Brain microvascular endothelial cell (primary cell): ENCODE measurements at regions not wholly inside any gene's neighbourhood (a gene's known extent, or its start where the extent isn't known, plus 50 kb on each side); places are given as distances from the start of the nearest gene placed in this dataset.

ENCODE experiments used
- DNase-seq: peaks from one replicate; pipeline ENCODE4 v3.0.0-alpha.2; 2020
- H3K27ac ChIP-seq: fragments of 250-450 bp; sonication (Bioruptor Pico); 2 replicates; pipeline ENCODE4 v1.5.1; 2020; ENCODE audit warnings: mild to moderate bottlenecking, moderate library complexity
- H3K27me3 ChIP-seq: fragments of 250-450 bp; sonication (Bioruptor Pico); replicated peaks from 2 replicates; pipeline ENCODE4 v1.5.1; 2020; ENCODE audit warnings: mild to moderate bottlenecking
- H3K36me3 ChIP-seq: fragments of 250-450 bp; sonication (Bioruptor Pico); replicated peaks from 2 replicates; pipeline ENCODE4 v1.5.1; 2020; ENCODE audit warnings: mild to moderate bottlenecking
- H3K4me3 ChIP-seq: 2 replicates; pipeline ENCODE4 v1.5.1; 2011; ENCODE audit warnings: low read depth, mild to moderate bottlenecking, control low read depth, low read length, moderate library complexity
- in situ Hi-C: cut with HindIII; loops from 2 replicates; pipeline ENCODE4 v1.10.0; 2017; ENCODE audit warnings: low sequenced_read_pairs, low pct_ligation_motif_present
- TF ChIP-seq, protein P1 (sequence below): IDR thresholded peaks from 2 replicates; pipeline ENCODE4 v1.5.1; 2011; ENCODE audit warnings: low read depth, mild to moderate bottlenecking, moderate library complexity, low read length, control low read depth, inconsistent platforms; ENCODE audit errors: missing control alignments

GRCh38 chr10:107362306-107362705 lies 197.8 kb upstream of the SORCS1 start:
- Histone ChIP-seq H3K36me3 (no peaks in the 10 kb centered on the region), H3K27ac (no peak overlapping the region), H3K4me3 (no peak overlapping the region), H3K27me3 (no peaks in the 10 kb centered on the region)
- TF ChIP-seq, protein P1, sequence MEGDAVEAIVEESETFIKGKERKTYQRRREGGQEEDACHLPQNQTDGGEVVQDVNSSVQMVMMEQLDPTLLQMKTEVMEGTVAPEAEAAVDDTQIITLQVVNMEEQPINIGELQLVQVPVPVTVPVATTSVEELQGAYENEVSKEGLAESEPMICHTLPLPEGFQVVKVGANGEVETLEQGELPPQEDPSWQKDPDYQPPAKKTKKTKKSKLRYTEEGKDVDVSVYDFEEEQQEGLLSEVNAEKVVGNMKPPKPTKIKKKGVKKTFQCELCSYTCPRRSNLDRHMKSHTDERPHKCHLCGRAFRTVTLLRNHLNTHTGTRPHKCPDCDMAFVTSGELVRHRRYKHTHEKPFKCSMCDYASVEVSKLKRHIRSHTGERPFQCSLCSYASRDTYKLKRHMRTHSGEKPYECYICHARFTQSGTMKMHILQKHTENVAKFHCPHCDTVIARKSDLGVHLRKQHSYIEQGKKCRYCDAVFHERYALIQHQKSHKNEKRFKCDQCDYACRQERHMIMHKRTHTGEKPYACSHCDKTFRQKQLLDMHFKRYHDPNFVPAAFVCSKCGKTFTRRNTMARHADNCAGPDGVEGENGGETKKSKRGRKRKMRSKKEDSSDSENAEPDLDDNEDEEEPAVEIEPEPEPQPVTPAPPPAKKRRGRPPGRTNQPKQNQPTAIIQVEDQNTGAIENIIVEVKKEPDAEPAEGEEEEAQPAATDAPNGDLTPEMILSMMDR = no peak
- in situ Hi-C loops = no loop called here
- DNase-seq = no peak

DNA sequence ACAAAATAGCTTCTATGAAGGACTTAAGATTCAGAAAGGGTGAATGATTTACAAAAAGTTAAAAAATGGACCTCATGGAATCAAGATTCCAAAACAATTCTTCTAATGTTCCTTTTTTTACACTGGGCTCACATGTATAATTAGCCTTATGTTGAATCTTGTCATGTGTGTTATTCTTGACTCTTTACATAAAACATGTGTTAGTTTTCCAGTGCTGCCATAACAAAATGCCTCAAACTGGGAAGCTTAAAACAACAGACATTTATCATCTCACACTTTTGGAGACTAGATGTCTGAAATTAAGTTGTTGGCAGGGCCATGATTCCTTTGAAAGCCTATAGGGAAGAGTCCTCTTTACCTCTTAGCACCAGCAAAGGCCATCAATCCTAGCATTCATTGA lies 192.5 kb upstream of the SORCS1 start:
- TF ChIP-seq, protein P1 = no peak
- in situ Hi-C loops = no loop called here
- Histone ChIP-seq H3K36me3 (no peaks in the 10 kb centered on the region), H3K4me3 (no peak overlapping the region), H3K27ac (no peak overlapping the region), H3K27me3 (no peaks in the 10 kb centered on the region)
- no peak for DNase-seq

DNA sequence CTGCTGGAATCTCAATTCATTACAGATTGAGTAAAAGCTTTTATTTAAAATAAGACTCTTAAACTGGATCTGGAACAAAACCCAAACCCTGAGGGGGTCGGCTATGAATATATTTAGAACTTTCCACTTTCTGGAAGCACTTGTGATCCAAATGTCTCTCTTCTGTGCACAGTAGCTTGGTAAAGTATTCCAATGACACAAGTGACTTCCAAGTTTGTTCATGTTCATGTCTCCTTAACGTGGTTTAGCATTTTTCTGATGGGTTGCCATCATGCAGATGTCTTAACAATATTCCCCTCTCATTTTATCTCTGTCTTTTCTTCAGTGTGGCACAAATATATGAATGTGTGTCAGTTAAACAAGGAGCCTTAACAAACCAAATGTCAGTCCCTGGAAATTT lies 191.9 kb upstream of the SORCS1 start:
- no peak for DNase-seq
- no peaks in the 10 kb centered on the region for H3K27me3 ChIP-seq
- TF ChIP-seq, protein P1 = no peak
- no peak overlapping the region for H3K4me3 ChIP-seq
- in situ Hi-C loops = no loop called here
- H3K27ac ChIP-seq = no peak overlapping the region
- H3K36me3 ChIP-seq = no peaks in the 10 kb centered on the region

GRCh38 chr10:107342711-107343110 lies 178.2 kb upstream of the SORCS1 start:
- Histone ChIP-seq H3K36me3 (no peaks in the 10 kb centered on the region), H3K27me3 (no peaks in the 10 kb centered on the region), H3K27ac (no peak overlapping the region), H3K4me3 (no peak overlapping the region)
- TF ChIP-seq, protein P1 = no peak
- DNase-seq = no peak
- in situ Hi-C loops = no loop called here

DNA sequence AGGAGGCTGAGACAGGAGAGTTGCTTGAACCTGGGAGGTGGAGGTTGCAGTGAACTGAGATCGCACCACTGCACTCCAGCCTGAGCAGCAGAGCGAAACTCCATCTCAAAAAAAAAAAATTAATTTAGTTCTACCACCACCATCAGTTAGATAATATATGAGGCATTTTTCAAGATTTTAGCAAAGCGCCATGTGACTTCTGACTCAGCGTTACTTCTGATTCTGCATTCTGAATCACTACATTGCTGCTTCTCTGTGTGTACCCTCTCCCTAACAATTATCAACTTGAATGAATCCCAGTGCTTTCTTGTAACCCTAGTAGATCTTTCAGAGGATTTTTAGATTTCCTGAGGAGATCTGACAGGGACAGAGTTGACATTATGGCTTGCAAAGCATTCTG lies 176.8 kb upstream of the SORCS1 start:
- no peak overlapping the region for H3K27ac ChIP-seq
- TF ChIP-seq, protein P1 = no peak
- no peak overlapping the region for H3K4me3 ChIP-seq
- no peaks in the 10 kb centered on the region for H3K27me3 ChIP-seq
- no peak for DNase-seq
- in situ Hi-C loops = no loop called here
- H3K36me3 ChIP-seq = no peaks in the 10 kb centered on the region

DNA sequence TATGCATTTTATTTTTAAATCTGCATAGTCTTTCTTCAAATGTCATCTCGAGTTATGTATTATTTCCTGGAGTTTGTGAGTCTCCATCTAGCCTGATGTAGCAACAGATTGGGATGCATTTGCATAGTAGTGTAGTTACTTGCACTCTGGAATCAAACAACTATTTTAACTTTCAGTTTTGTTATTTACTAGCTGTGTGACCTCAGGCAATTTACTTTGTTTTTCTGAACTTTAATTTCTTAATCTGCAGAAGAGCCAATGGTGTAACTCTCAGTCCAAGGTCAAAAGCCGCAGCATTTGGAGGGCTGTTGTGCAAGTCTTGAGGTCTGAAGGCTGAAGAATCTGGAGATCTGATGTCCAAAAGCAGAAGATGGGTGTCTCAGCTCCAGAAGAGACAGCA lies 175.8 kb upstream of the SORCS1 start:
- no peak overlapping the region for H3K27ac ChIP-seq
- no peaks in the 10 kb centered on the region for H3K36me3 ChIP-seq
- in situ Hi-C loops = no loop called here
- H3K4me3 ChIP-seq = no peak overlapping the region
- TF ChIP-seq, protein P1 = no peak
- H3K27me3 ChIP-seq = no peaks in the 10 kb centered on the region
- DNase-seq = no peak
